ENCODE measurements at regions not wholly inside any gene's neighbourhood (a gene's known extent, or its start where the extent isn't known, plus 50 kb on each side); places are given as distances from the start of the nearest gene placed in this dataset.
A peak's percentile ranks its signal among the peaks of the same experiment; 100 is the strongest.

- POLR2A ChIA-PET, result no interaction called here
- CTCF ChIA-PET, result no interaction called here
- no peaks in the 10 kb centered on the region for H3K4me1 ChIP-seq (ENCODE audit: control insufficient read depth, insufficient read depth, low read length)
- H3K27ac ChIP-seq (ENCODE audit: extremely low read depth, low read depth, low read length), result no peak overlapping the region
- no peaks in the 10 kb centered on the region for H3K9me3 ChIP-seq (ENCODE audit: control insufficient read depth, insufficient read depth, low read depth, low read length)
- no peaks in the 10 kb centered on the region for H3K36me3 ChIP-seq (ENCODE audit: control insufficient read depth in 2 of 2, insufficient read depth in 1 of 2, low read length in 2 of 2)
- no peak for TF ChIP-seq ZNF391 (tag by site-specific recombination; IDR thresholded peaks at IDR 0.05; ENCODE audit: borderline replicate concordance, low read depth)
- no peak for TF ChIP-seq ZNF658 (tag by site-specific recombination; IDR thresholded peaks at IDR 0.05)
- no peak for TF ChIP-seq YY2 (tag by site-specific recombination; IDR thresholded peaks at IDR 0.05)
- TF ChIP-seq ZNF335 (tag by site-specific recombination; conservative IDR thresholded peaks at IDR 0.05), result no peak
- no peak for TF ChIP-seq ZXDB (tag by site-specific recombination; IDR thresholded peaks at IDR 0.05)
- no peak for TF ChIP-seq ZNF16 (tag by site-specific recombination; IDR thresholded peaks at IDR 0.05; ENCODE audit: low read depth)
- no peak for TF ChIP-seq SP2 (tag by site-specific recombination; IDR thresholded peaks at IDR 0.05)
- H3K4me3 ChIP-seq (ENCODE audit: low read depth, low read length), result no peak overlapping the region
Measured at GRCh38 chr6:165782812-165783211, 119.8 kb upstream of the PDE10A start.

- no peak overlapping the region for H3K4me3 ChIP-seq (ENCODE audit: low read depth, low read length)
- no peaks in the 10 kb centered on the region for H3K36me3 ChIP-seq (ENCODE audit: control insufficient read depth in 2 of 2, insufficient read depth in 1 of 2, low read length in 2 of 2)
- H3K4me1 ChIP-seq (ENCODE audit: control insufficient read depth, insufficient read depth, low read length), result no peaks in the 10 kb centered on the region
- ChIA-PET POLR2A (no interaction called here), CTCF (no interaction called here)
- no peak overlapping the region for H3K27ac ChIP-seq (ENCODE audit: extremely low read depth, low read depth, low read length)
- no peaks in the 10 kb centered on the region for H3K9me3 ChIP-seq (ENCODE audit: control insufficient read depth, insufficient read depth, low read depth, low read length)
- no peak for TF ChIP-seq ZNF830 (tag by site-specific recombination; IDR thresholded peaks at IDR 0.05; ENCODE audit: low read depth)
- TF ChIP-seq ZNF366 (tag by site-specific recombination; conservative IDR thresholded peaks at IDR 0.05), result peak; percentile 44; the same call in 1 of the 2 replicates
- peak; percentile 94 for TF ChIP-seq WT1 (tag by site-specific recombination; IDR thresholded peaks at IDR 0.05)
- TF ChIP-seq, protein P1, sequence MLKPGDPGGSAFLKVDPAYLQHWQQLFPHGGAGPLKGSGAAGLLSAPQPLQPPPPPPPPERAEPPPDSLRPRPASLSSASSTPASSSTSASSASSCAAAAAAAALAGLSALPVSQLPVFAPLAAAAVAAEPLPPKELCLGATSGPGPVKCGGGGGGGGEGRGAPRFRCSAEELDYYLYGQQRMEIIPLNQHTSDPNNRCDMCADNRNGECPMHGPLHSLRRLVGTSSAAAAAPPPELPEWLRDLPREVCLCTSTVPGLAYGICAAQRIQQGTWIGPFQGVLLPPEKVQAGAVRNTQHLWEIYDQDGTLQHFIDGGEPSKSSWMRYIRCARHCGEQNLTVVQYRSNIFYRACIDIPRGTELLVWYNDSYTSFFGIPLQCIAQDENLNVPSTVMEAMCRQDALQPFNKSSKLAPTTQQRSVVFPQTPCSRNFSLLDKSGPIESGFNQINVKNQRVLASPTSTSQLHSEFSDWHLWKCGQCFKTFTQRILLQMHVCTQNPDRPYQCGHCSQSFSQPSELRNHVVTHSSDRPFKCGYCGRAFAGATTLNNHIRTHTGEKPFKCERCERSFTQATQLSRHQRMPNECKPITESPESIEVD (tag by site-specific recombination; IDR thresholded peaks at IDR 0.05), result peak; percentile 86
- TF ChIP-seq ZNF488 (tag by site-specific recombination; IDR thresholded peaks at IDR 0.05), result no peak
- no peak for TF ChIP-seq ZFP37 (tag by site-specific recombination; IDR thresholded peaks at IDR 0.05)
- TF ChIP-seq, protein P2, sequence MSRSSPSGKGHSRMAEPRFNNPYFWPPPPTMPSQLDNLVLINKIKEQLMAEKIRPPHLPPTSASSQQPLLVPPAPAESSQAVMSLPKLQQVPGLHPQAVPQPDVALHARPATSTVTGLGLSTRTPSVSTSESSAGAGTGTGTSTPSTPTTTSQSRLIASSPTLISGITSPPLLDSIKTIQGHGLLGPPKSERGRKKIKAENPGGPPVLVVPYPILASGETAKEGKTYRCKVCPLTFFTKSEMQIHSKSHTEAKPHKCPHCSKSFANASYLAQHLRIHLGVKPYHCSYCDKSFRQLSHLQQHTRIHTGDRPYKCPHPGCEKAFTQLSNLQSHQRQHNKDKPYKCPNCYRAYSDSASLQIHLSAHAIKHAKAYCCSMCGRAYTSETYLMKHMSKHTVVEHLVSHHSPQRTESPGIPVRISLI (tag by site-specific recombination; IDR thresholded peaks at IDR 0.05), result no peak
- TF ChIP-seq, protein P3, sequence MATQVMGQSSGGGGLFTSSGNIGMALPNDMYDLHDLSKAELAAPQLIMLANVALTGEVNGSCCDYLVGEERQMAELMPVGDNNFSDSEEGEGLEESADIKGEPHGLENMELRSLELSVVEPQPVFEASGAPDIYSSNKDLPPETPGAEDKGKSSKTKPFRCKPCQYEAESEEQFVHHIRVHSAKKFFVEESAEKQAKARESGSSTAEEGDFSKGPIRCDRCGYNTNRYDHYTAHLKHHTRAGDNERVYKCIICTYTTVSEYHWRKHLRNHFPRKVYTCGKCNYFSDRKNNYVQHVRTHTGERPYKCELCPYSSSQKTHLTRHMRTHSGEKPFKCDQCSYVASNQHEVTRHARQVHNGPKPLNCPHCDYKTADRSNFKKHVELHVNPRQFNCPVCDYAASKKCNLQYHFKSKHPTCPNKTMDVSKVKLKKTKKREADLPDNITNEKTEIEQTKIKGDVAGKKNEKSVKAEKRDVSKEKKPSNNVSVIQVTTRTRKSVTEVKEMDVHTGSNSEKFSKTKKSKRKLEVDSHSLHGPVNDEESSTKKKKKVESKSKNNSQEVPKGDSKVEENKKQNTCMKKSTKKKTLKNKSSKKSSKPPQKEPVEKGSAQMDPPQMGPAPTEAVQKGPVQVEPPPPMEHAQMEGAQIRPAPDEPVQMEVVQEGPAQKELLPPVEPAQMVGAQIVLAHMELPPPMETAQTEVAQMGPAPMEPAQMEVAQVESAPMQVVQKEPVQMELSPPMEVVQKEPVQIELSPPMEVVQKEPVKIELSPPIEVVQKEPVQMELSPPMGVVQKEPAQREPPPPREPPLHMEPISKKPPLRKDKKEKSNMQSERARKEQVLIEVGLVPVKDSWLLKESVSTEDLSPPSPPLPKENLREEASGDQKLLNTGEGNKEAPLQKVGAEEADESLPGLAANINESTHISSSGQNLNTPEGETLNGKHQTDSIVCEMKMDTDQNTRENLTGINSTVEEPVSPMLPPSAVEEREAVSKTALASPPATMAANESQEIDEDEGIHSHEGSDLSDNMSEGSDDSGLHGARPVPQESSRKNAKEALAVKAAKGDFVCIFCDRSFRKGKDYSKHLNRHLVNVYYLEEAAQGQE (tag by site-specific recombination; IDR thresholded peaks at IDR 0.05), result no peak
- TF ChIP-seq, protein P4, sequence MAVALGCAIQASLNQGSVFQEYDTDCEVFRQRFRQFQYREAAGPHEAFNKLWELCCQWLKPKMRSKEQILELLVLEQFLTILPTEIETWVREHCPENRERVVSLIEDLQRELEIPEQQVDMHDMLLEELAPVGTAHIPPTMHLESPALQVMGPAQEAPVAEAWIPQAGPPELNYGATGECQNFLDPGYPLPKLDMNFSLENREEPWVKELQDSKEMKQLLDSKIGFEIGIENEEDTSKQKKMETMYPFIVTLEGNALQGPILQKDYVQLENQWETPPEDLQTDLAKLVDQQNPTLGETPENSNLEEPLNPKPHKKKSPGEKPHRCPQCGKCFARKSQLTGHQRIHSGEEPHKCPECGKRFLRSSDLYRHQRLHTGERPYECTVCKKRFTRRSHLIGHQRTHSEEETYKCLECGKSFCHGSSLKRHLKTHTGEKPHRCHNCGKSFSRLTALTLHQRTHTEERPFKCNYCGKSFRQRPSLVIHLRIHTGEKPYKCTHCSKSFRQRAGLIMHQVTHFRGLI (tag by site-specific recombination; IDR thresholded peaks at IDR 0.05), result no peak
- no peak for TF ChIP-seq YY2 (tag by site-specific recombination; IDR thresholded peaks at IDR 0.05)
- TF ChIP-seq TRIM28 (IDR thresholded peaks at IDR 0.05; ENCODE audit: borderline replicate concordance, low read length), result peak; percentile 68; the same call in 1 of the 2 replicates
- peak; percentile 89 for TF ChIP-seq ZNF335 (tag by site-specific recombination; conservative IDR thresholded peaks at IDR 0.05)
- TF ChIP-seq GLI2 (tag by site-specific recombination; IDR thresholded peaks at IDR 0.05; ENCODE audit: borderline replicate concordance, low read depth), result no peak
- 0 out of 2 replicates have a peak, but pooled peaks have one; percentile 18 for TF ChIP-seq ZNF664 (tag by site-specific recombination; IDR thresholded peaks at IDR 0.05)
- TF ChIP-seq ZNF501 (tag by site-specific recombination; IDR thresholded peaks at IDR 0.05), result no peak
- TF ChIP-seq ZFP41 (tag by site-specific recombination; IDR thresholded peaks at IDR 0.05; ENCODE audit: borderline replicate concordance), result no peak
- TF ChIP-seq SCRT2 (tag by site-specific recombination; IDR thresholded peaks at IDR 0.05), result no peak
- peak; percentile 71; the same call in 1 of the 2 replicates for TF ChIP-seq ZNF561 (tag by site-specific recombination; IDR thresholded peaks at IDR 0.05; ENCODE audit: borderline replicate concordance)
- TF ChIP-seq, protein P5, sequence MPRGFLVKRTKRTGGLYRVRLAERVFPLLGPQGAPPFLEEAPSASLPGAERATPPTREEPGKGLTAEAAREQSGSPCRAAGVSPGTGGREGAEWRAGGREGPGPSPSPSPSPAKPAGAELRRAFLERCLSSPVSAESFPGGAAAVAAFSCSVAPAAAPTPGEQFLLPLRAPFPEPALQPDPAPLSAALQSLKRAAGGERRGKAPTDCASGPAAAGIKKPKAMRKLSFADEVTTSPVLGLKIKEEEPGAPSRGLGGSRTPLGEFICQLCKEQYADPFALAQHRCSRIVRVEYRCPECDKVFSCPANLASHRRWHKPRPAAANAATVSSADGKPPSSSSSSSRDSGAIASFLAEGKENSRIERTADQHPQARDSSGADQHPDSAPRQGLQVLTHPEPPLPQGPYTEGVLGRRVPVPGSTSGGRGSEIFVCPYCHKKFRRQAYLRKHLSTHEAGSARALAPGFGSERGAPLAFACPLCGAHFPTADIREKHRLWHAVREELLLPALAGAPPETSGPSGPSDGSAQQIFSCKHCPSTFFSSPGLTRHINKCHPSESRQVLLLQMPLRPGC (tag by site-specific recombination; IDR thresholded peaks at IDR 0.05), result no peak
Measured at GRCh38 chr6:165782134-165782533, 119.1 kb upstream of the PDE10A start.

Data from HEK293 (cell line).